ENCODE measurements at regions not wholly inside any gene's neighbourhood (a gene's known extent, or its start where the extent isn't known, plus 50 kb on each side); places are given as distances from the start of the nearest gene placed in this dataset.
"Not testable (repeated sequence)": the region's sequence is repeated elsewhere in the genome, so short reads cannot be mapped to it uniquely, and the experiment has no call there.

GRCh38 chr2:143926736-143927135, 593.2 kb downstream of the ZEB2 start:
- H3K4me3 ChIP-seq (ENCODE audit: low read depth, low read length) = no peak overlapping the region
- TF ChIP-seq CTCF (IDR thresholded peaks at IDR 0.05; ENCODE audit: low read depth, low read length) = no peak

- not testable (repeated sequence) for H3K4me3 ChIP-seq (ENCODE audit: low read depth, low read length)
These were observed 597.6 kb downstream of the ZEB2 start for GRCh38 chr2:143922261-143922830.

- no peak for TF ChIP-seq CTCF (IDR thresholded peaks at IDR 0.05; ENCODE audit: low read depth, low read length)
- no peak overlapping the region for H3K4me3 ChIP-seq (ENCODE audit: low read depth, low read length)
These were observed 601.4 kb downstream of the ZEB2 start for GRCh38 chr2:143918465-143918989.

GRCh38 chr2:143916781-143917180, 603.1 kb downstream of the ZEB2 start:
- TF ChIP-seq CTCF (IDR thresholded peaks at IDR 0.05; ENCODE audit: low read depth, low read length) = no peak
- H3K4me3 ChIP-seq (ENCODE audit: low read depth, low read length) = no peak overlapping the region

- no peak for TF ChIP-seq CTCF (IDR thresholded peaks at IDR 0.05; ENCODE audit: low read depth, low read length)
- H3K4me3 ChIP-seq (ENCODE audit: low read depth, low read length) = no peak overlapping the region
These were observed 610.2 kb downstream of the ZEB2 start for GRCh38 chr2:143909577-143910353.

- no peak for TF ChIP-seq CTCF (IDR thresholded peaks at IDR 0.05; ENCODE audit: low read depth, low read length)
- H3K4me3 ChIP-seq (ENCODE audit: low read depth, low read length) = no peak overlapping the region
These were observed 611.1 kb downstream of the ZEB2 start for GRCh38 chr2:143908843-143909242.

GRCh38 chr2:143907801-143908200, 612.1 kb downstream of the ZEB2 start:
- no peak overlapping the region for H3K4me3 ChIP-seq (ENCODE audit: low read depth, low read length)
- TF ChIP-seq CTCF (IDR thresholded peaks at IDR 0.05; ENCODE audit: low read depth, low read length) = no peak
